NOMO-1 (cell line): ENCODE measurements at regions not wholly inside any gene's neighbourhood (a gene's known extent, or its start where the extent isn't known, plus 50 kb on each side); places are given as distances from the start of the nearest gene placed in this dataset.

Source experiments
- DNase-seq, 2 experiments: peaks; one replicate each; lab custom pipeline; 2025; ENCODE audit not compliant: unreplicated experiment in 2 of 2; lab: John Stamatoyannopoulos, UW

GRCh38 chr1:90650401-90650800 is 66.7 kb downstream of the BARHL2 start:
- no peak for DNase-seq

- no peak for DNase-seq
Measured at GRCh38 chr1:90640325-90640724, 76.8 kb downstream of the BARHL2 start.

- no peak for DNase-seq
Measured at GRCh38 chr1:90622666-90623065, 94.4 kb downstream of the BARHL2 start.

- DNase-seq: no peak
Measured at GRCh38 chr1:90621986-90622385, 95.1 kb downstream of the BARHL2 start.

GRCh38 chr1:90616395-90616794 is 100.7 kb downstream of the BARHL2 start:
- no peak for DNase-seq

GRCh38 chr1:90614872-90615271 is 102.2 kb downstream of the BARHL2 start:
- DNase-seq: no peak

- DNase-seq: no peak
Measured at GRCh38 chr1:90613371-90613770, 103.7 kb downstream of the BARHL2 start.

GRCh38 chr1:90612033-90612432 is 105.1 kb downstream of the BARHL2 start:
- DNase-seq: no peak

- no peak for DNase-seq
Measured at GRCh38 chr1:90607736-90608135, 109.4 kb downstream of the BARHL2 start.

- DNase-seq: no peak
Measured at GRCh38 chr1:90605070-90605469, 112.0 kb downstream of the BARHL2 start.

- no peak for DNase-seq
Measured at GRCh38 chr1:90593312-90593711, 123.8 kb downstream of the BARHL2 start.

- DNase-seq: no peak
Measured at GRCh38 chr1:90591970-90592356, 125.1 kb downstream of the BARHL2 start.

GRCh38 chr1:90591355-90591969 is 125.6 kb downstream of the BARHL2 start:
- no peak for DNase-seq

GRCh38 chr1:90580176-90580575 is 136.9 kb downstream of the BARHL2 start:
- DNase-seq: no peak

GRCh38 chr1:90579212-90579802 is 137.8 kb downstream of the BARHL2 start:
- DNase-seq: peak in 1 of 2 experiments; percentile 26

GRCh38 chr1:90574692-90575370 is 142.3 kb downstream of the BARHL2 start:
- no peak for DNase-seq

GRCh38 chr1:90573736-90574135 is 143.4 kb downstream of the BARHL2 start:
- no peak for DNase-seq

GRCh38 chr1:90572446-90572845 is 144.7 kb downstream of the BARHL2 start:
- no peak for DNase-seq

- no peak for DNase-seq
Measured at GRCh38 chr1:90568436-90568835, 148.7 kb downstream of the BARHL2 start.

- DNase-seq: no peak
Measured at GRCh38 chr1:90564164-90564563, 152.9 kb downstream of the BARHL2 start.

GRCh38 chr1:90562892-90563291 is 154.2 kb downstream of the BARHL2 start:
- no peak for DNase-seq

GRCh38 chr1:90561911-90562310 is 155.2 kb downstream of the BARHL2 start:
- DNase-seq: no peak
